ENCODE measurements at regions not wholly inside any gene's neighbourhood (a gene's known extent, or its start where the extent isn't known, plus 50 kb on each side); places are given as distances from the start of the nearest gene placed in this dataset.

DNA sequence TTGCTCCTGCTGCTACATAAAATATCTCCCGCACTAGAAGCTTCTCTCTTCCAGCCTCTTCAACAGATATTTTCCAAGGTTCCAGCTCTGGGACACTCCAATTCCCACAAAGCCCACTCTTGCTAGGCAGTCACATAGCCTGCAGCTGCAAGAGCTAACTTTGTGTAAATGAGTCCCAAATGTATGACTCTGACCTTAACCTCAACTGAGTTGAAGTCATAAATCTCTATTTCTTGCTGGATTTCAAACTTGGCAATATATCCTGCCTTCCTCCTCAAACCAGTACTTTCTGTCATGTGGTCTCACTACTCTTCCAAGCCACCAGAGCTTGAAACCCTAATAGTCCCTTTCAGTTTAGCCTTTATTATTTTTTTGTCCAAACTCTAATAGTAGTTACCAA lies 315.4 kb upstream of the GRIA3 start:
- Histone ChIP-seq H3K79me2 (ENCODE audit: control insufficient read depth, insufficient read depth, low read length) (no peaks in the 10 kb centered on the region), H2AFZ (ENCODE audit: control insufficient read depth, low read length) (no peak overlapping the region), H3K4me3 (ENCODE audit: control insufficient read depth in 2 of 3, extremely low read depth in 1 of 3, insufficient read depth in 2 of 3, low read depth in 1 of 3, low read length in 3 of 3) (no peak overlapping the region), H3K36me3 (ENCODE audit: control insufficient read depth in 2 of 2, extremely low read depth in 1 of 2, insufficient read depth in 2 of 2, low read length in 2 of 2) (no peaks in the 10 kb centered on the region), H3K27ac (ENCODE audit: control insufficient read depth, insufficient read depth, low read length) (no peak overlapping the region), H4K20me1 (ENCODE audit: control insufficient read depth, extremely low read depth, insufficient read depth, low read length) (no peaks in the 10 kb centered on the region), H3K4me1 (ENCODE audit: control insufficient read depth, extremely low read depth, insufficient read depth, low read length) (peaks cover 2% of the 10 kb centered on the region), H3K9me3 (ENCODE audit: control insufficient read depth, low read depth, low read length) (no peaks in the 10 kb centered on the region), H3K4me2 (ENCODE audit: control insufficient read depth, extremely low read depth, insufficient read depth, low read depth, low read length) (no peak overlapping the region), H3K9me1 (ENCODE audit: control insufficient read depth, extremely low read depth, insufficient read depth, low read length) (no peaks in the 10 kb centered on the region), H3K27me3 (ENCODE audit: control insufficient read depth, extremely low read depth, insufficient read depth, low read length) (no peaks in the 10 kb centered on the region), H3K9ac (ENCODE audit: control insufficient read depth, extremely low read depth, insufficient read depth, low read length) (no peak overlapping the region)
- dilution Hi-C loops (cut with MboI; ENCODE audit: extremely low pct_ligation_motif_present, low sequenced_read_pairs), result no loop called here
- no peak for FAIRE-seq
- TF ChIP-seq, protein P1, sequence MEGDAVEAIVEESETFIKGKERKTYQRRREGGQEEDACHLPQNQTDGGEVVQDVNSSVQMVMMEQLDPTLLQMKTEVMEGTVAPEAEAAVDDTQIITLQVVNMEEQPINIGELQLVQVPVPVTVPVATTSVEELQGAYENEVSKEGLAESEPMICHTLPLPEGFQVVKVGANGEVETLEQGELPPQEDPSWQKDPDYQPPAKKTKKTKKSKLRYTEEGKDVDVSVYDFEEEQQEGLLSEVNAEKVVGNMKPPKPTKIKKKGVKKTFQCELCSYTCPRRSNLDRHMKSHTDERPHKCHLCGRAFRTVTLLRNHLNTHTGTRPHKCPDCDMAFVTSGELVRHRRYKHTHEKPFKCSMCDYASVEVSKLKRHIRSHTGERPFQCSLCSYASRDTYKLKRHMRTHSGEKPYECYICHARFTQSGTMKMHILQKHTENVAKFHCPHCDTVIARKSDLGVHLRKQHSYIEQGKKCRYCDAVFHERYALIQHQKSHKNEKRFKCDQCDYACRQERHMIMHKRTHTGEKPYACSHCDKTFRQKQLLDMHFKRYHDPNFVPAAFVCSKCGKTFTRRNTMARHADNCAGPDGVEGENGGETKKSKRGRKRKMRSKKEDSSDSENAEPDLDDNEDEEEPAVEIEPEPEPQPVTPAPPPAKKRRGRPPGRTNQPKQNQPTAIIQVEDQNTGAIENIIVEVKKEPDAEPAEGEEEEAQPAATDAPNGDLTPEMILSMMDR (optimal IDR thresholded peaks at IDR 0.05 in 1 of 3, IDR thresholded peaks at IDR 0.05 in 1 of 3, conservative IDR thresholded peaks at IDR 0.05 in 1 of 3; ENCODE audit: extremely low read depth in 1 of 3, insufficient read depth in 2 of 3, low read length in 3 of 3), result no peak
- no peak for TF ChIP-seq EZH2 (IDR thresholded peaks at IDR 0.05; ENCODE audit: low read length)
- no peak for DNase-seq (ENCODE audit: low read depth, low spot score)

DNA sequence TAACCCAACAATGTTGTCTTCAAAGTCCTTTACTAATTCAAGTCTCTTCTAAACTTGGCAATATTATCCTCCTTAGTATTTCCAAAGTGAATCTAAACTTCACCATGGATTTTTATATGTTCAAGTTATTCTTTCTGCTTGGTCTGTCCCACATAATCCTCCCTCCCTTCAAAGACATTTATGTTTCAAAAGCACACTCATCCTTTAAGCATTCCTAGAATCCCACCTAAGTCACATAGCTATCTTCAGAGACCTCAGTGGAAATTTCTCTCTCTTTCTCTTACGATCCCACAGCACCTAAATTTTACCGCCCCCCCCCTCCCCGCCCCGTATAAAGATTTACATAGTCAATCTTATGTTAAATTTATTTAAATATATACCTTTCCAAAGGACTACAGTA lies 314.9 kb upstream of the GRIA3 start:
- no peak overlapping the region for H3K4me2 ChIP-seq (ENCODE audit: control insufficient read depth, extremely low read depth, insufficient read depth, low read depth, low read length)
- no peaks in the 10 kb centered on the region for H3K36me3 ChIP-seq (ENCODE audit: control insufficient read depth in 2 of 2, extremely low read depth in 1 of 2, insufficient read depth in 2 of 2, low read length in 2 of 2)
- no peaks in the 10 kb centered on the region for H3K9me1 ChIP-seq (ENCODE audit: control insufficient read depth, extremely low read depth, insufficient read depth, low read length)
- FAIRE-seq (no peak), DNase-seq (ENCODE audit: low read depth, low spot score) (no peak)
- H4K20me1 ChIP-seq (ENCODE audit: control insufficient read depth, extremely low read depth, insufficient read depth, low read length), result no peaks in the 10 kb centered on the region
- H3K9me3 ChIP-seq (ENCODE audit: control insufficient read depth, low read depth, low read length), result no peaks in the 10 kb centered on the region
- dilution Hi-C loops (cut with MboI; ENCODE audit: extremely low pct_ligation_motif_present, low sequenced_read_pairs), result no loop called here
- peaks cover 2% of the 10 kb centered on the region for H3K4me1 ChIP-seq (ENCODE audit: control insufficient read depth, extremely low read depth, insufficient read depth, low read length)
- no peak overlapping the region for H3K9ac ChIP-seq (ENCODE audit: control insufficient read depth, extremely low read depth, insufficient read depth, low read length)
- no peak overlapping the region for H3K4me3 ChIP-seq (ENCODE audit: control insufficient read depth in 2 of 3, extremely low read depth in 1 of 3, insufficient read depth in 2 of 3, low read depth in 1 of 3, low read length in 3 of 3)
- TF ChIP-seq EZH2 (IDR thresholded peaks at IDR 0.05; ENCODE audit: low read length), result no peak
- TF ChIP-seq, protein P1 (optimal IDR thresholded peaks at IDR 0.05 in 1 of 3, IDR thresholded peaks at IDR 0.05 in 1 of 3, conservative IDR thresholded peaks at IDR 0.05 in 1 of 3; ENCODE audit: extremely low read depth in 1 of 3, insufficient read depth in 2 of 3, low read length in 3 of 3), result no peak
- H3K27me3 ChIP-seq (ENCODE audit: control insufficient read depth, extremely low read depth, insufficient read depth, low read length), result no peaks in the 10 kb centered on the region
- no peaks in the 10 kb centered on the region for H3K79me2 ChIP-seq (ENCODE audit: control insufficient read depth, insufficient read depth, low read length)
- no peak overlapping the region for H3K27ac ChIP-seq (ENCODE audit: control insufficient read depth, insufficient read depth, low read length)
- H2AFZ ChIP-seq (ENCODE audit: control insufficient read depth, low read length), result no peak overlapping the region

Measured in keratinocyte (primary cell).